ENCODE measurements at regions not wholly inside any gene's neighbourhood (a gene's known extent, or its start where the extent isn't known, plus 50 kb on each side); places are given as distances from the start of the nearest gene placed in this dataset.
"Not testable (repeated sequence)": the region's sequence is repeated elsewhere in the genome, so short reads cannot be mapped to it uniquely, and the experiment has no call there.

DNA sequence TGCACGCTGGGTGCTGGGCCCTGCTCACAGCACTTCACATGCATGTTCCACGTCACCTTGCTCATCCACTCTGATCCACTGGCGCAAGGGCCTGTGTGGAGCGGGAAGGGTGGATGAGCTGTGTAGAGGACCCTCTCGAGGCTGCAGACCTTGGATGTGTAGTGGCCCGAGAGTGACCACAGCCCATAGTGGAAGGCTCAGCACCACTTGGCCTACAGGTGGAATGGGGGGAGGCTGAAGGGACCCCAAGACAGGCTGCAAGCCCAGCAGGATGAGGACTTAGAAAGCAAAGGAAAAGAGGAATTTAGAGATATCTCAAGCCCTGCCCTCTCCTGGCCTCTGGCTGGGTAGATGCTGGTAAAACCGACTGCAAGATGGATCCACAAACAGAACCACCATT lies 175.9 kb upstream of the COPS8 start:
- DNase-seq, result no peak

DNA sequence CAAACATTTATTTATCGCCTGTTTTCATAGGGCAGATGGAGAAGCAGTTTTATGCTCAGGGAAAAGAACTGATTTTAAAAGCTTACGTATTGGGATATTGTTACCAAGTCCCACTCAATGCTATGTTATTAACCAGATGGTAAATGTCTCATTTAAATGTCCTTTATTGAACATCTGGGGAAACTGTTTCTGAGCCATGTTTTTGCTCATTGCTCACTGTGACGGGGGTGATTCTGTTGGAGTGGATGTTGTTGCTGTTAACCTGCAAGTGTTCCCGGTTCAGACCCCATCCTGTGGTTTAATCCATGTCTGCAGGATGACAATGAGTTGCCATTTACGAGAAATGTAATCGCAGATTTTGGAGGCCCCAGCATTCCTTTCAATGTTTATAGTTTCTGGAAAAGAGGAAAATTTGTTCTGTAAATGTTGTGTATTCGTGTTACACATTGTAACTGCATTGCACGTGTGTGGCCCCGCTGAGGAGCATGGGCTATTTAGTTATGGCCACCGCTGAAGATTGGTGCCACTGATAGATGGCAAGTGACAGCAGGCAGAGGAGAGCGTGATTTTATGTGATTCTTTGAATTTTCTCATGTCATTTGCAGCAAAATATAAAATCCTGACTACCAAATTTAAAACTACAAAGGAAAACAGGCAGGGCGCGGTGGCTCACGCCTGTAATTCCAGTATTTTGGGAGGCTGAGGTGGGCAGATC lies 174.8 kb upstream of the COPS8 start:
- DNase-seq, result no peak

DNA sequence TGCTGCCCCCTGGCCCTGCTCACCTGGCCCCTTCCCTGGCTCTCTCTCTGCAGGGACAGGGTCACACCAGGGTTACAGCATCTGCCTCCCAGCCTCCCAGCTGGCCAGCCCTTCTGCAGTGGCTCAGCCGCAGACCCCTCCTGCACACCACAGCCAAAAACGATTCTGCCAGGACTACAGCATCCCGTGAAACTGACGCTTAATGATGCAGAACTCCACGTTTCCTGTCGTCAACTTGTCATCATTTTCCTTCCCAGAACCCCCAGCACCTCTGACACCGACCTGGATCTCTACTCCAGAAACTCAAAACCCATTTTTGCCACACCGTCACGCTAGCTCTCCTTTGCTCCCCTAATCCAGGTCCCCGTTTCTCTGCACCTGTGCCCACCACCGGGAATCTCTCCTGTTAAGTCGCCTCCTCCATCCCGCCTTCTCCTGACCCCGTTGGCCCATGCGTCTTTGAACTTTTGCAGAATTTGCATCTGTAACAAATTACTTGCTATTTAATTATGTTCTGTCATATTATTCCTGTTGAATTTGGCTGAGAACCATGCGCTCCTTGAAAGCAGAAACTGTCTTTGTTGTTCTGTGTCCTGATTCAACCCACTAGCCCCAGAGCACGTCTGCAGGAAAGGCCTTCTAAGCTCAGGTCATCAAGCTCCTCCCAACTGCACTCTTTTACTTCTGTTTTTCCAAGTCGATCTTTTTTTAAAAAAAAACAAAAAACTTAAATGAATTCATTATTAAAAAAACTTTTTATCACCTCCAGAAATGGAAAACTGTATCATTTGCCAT lies 173.2 kb upstream of the COPS8 start:
- DNase-seq, result no peak

DNA sequence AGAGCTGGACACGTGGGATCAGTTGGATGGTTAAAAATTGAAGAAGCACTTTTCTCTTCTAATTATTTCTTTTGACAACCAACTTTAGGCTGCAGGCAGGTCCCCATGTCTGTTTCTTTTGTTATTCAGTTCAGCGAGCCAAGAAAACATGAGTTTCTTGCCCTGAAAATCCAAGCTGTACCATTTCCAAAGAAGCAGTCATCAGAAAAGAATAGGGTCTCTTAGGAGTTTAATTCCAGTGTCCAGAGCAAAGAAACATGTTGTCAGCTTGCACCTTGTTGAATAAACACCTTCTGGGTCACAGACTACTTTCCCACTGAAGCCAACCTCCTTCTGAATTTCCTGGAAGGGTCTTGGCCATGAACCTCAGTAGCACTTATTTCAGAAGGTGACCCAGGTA lies 170.5 kb upstream of the COPS8 start:
- no peak for DNase-seq

DNA sequence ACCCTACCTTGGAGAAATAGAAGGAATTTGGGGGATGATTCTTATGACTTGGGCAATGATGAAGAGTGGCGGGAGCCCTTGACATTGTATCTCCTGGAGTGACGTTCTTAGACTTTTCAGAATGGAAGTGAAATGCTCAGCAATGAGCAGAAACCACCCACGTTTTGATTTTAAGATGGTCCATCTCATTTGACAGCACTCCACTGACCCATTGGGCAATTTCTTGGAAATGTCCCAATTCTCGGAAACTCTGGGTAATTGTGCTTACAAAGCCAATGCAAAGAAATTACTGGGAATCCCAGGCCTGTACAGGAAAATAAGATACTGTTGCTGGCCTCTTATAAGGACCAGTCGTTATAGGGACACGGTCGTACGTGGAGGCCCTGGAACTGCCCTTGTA lies 170.0 kb upstream of the COPS8 start:
- no peak for DNase-seq

DNA sequence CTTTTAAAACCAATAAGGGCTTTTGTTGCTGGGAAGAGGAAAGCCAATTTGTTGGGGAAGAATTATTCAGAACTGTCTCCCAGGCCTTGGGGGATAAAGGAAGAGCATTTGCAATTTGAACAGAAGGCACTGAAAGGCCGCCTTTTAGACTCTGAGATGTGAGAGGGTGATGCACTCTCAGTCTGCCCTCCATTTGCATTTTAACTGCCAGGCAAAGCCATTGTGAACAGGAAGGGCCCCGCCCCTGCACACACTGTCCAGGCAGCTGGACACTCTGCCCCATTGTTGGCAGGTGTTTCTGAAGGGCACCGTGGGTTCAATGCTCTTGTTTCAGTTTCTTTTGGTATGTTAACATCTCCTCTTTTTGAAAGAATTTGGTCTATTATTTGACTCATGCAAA lies 169.5 kb upstream of the COPS8 start:
- no peak for DNase-seq

DNA sequence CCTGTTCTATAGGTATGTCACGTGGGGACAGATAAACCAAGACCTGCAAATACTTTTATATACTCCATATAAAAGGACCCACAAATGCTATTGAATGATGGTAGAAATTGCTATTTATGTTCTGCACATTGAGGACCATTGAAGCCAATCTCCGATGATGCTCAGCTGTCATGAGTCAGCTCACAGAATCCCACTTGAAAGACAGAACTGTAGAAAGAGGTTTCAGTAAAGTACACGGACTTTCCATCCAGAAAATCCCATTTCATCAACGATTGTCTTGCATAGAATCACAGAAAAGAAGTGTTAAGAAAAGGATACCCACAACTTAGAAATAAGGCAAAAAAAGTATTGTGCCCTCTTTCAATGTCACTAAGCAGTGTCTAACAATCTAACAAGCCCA lies 169.0 kb upstream of the COPS8 start:
- DNase-seq, result no peak

DNA sequence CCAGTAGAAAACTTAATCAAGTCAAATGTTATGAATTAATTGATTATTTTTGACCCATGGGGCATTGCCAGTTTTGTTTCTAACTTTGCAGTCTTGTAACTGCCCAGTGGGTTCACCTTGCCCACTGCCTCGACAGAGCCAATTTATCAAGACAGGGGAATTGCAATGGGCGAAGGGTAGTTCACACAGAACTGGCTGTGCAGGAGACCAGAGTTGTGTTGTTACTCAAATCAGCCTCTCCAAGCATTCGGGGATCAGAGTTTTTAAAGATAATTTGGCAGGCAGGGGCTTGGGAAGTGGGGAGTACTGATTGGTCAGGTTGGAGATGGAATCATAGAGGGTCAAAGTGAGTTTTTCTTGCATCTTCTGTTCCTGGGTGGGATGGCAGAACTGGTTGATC lies 168.5 kb upstream of the COPS8 start:
- DNase-seq, result no peak

DNA sequence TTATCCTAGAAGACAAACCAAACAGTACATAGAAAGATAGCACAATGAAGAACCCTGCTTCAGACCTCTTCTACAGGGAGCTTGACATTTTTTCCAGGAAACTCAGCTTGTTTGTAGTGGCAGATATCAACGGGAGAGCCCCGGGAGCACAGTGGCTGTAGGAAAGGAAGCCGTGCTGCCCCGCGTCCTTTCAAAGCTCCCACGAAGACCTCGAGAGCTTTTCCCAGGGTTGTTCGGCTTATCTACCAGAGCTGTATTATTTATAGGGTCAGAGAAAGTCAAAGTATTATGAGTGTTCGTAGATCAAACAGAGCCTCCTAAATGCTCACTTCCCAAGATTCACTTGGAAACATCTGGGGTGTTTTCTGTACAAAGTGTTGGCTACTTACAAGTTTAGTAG lies 167.1 kb upstream of the COPS8 start:
- DNase-seq, result no peak

DNA sequence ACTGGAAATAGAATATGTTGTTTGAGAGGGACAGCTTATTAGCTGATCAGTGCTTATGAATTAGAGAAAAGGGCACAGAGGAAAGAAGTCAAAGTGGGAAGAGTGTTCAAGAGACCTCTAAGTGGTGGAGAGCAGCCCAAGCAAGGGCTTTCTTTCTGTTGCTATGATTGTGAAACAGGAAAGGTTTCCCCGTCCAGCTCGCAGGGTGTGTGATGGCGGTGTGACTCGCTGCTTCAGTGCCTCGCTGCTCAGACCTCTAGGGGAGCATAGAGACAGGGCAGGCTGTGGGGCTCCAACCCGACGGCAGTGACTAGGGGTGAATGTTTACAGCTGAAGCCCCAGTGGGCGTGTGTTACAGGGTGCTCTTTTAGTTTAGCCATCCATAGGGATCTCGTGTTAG lies 166.5 kb upstream of the COPS8 start:
- no peak for DNase-seq

DNA sequence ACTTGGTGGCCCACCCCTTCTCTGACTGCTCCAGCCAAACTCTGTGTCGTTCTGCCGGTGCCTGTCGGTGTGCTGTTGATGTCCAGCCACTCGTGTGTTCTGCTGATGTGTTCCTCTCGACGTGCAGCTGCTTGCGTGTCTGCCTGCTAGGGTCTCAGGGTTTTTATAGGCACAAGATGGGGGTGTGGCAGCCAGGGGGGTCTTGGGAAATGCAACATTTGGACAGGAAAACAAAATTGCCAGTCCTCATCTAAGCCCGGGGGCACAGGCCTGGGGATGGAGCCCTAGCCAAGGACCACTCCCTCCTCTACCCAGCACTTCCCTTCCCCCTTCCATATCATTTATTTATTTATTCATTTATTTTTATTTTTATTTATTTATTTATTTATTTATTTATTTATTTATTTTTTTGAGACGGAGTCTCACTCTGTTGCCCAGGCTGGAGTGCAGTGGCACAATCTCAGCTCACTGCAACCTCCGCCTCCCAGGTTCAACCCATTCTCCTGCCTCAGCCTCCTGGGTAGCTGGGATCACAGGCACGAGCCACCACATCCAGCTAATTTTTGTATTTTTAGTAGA lies 165.8 kb upstream of the COPS8 start:
- not testable (repeated sequence) for DNase-seq

DNA sequence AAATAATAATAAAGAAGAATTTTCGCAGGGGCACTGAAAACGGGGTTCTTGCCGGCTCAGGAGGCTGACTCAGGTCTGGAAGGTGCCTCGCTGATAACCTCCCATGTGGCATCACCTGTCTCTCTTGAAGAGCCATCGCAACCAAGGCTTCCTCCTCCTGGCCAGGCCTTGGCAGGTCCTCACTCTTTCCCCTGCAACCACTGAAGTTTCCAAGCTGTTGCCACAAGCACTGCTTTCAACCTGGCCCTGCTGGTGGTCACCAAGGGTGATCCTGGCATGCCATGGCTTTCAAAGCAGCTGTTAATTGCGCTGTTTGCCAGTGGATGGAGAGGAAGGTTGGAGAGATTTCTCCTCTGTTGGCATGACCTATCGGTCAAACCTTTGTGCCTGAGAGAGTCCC lies 163.6 kb upstream of the COPS8 start:
- DNase-seq, result no peak

DNA sequence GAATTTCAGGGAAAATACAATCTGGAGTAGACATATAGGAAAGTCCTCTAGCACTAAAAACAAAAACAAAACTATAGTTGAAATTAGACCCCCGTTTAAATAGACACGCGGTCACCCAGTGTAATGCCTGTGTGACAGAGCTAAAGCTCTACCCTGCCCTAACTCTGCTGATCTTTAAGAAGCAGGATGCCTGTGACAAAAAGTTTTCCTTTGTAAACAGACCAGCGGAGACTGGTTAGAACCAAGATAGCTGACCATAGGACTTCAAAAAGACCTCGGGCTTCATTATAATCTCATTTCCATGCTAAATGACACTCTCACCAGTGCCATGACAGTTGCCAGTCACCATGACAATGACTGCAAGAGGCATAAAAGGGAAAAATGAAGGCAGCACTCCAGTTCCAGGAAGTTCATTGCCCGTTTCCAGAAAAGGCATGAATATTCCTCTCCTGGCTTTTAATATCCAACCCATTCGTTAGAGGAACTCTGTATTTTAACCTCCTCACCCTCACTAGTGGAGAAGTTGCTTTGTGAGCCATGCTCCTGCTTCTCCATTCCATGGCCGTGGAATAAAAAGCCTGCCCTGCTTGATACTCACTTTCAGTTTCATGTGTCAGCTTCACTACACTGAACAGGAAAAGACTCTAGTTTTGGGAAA lies 157.2 kb upstream of the COPS8 start:
- no peak for DNase-seq

DNA sequence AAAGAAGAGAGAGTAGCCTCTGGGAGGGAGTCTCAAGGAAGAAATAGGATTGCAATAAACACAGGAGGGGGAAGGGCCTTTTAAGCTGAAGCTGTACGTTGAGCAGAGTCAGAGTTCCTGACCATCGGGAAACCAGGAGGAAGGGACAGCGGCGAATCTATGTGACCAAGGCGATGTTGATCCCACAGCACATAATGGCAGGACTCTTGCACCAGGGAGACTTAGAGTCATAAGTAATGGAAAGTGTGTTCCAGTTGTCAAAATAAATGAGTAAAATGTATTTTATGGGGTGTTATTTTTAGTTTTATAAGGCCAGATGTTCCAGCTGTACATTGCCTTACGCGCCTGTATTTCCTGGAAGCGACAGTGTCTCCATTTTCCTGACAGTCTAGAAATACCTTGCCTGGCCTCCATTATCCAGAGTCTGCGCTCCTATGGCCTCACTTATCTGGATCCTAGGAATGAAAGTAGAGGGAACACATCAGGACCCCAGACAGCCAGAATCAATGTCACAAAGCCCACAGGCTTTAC lies 152.8 kb upstream of the COPS8 start:
- no peak for DNase-seq

DNA sequence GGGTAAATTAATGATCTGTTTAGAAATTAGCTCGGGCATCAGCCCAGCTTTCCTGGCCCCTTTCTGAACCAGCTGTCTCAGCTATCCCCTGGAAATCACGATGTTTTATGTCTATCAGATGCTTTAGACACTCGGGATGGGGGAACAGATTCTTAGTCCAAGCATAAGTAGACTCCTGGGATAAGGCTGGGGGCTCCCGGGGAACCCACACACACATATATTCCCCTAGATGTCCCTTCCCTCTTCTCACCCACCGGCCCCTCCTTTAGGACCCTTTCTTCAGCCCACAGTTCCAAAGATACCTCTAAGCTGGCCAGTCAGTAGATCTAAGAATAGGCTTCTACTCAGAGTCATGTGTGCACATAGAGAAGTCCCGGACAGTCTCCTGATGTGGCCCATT lies 151.5 kb upstream of the COPS8 start:
- DNase-seq, result no peak

DNA sequence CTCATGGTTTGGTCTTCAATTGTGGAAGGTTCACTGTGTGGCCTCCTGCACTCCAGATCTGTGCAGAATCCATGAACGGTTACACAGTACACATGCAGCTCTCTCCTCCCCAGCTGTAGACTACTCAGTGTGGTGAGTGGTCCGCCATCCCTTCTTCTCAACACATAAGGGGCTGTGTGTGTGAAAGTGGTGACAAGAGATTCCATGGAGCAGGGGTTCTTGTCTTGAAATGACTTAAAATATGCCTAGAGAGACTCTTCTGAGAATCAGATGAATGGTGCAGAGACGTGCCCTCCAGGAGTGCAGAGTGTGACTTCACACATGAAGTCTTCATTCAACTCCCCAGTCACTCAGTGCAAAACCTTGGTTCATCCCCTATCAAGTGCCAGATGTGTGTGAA lies 151.0 kb upstream of the COPS8 start:
- DNase-seq, result no peak

DNA sequence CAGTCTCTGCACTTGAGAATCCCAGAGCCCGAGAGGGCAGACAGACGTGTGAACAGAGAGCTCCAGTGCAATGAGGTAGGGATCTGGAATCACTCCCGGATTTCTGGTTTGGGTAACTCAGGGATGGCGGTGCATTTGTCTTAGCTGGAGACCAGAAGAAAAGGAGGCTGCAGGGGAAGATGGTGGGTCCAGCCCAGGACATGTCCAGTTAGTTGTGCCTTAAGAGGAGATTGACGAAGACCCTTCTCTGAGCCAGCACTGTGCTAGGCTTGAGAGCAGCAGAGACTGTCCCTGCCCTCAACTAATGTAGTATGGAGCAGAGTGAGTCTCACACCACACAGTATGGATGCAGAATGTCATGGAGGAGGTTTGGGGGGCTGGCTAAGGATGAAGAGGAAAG lies 150.6 kb upstream of the COPS8 start:
- no peak for DNase-seq

DNA sequence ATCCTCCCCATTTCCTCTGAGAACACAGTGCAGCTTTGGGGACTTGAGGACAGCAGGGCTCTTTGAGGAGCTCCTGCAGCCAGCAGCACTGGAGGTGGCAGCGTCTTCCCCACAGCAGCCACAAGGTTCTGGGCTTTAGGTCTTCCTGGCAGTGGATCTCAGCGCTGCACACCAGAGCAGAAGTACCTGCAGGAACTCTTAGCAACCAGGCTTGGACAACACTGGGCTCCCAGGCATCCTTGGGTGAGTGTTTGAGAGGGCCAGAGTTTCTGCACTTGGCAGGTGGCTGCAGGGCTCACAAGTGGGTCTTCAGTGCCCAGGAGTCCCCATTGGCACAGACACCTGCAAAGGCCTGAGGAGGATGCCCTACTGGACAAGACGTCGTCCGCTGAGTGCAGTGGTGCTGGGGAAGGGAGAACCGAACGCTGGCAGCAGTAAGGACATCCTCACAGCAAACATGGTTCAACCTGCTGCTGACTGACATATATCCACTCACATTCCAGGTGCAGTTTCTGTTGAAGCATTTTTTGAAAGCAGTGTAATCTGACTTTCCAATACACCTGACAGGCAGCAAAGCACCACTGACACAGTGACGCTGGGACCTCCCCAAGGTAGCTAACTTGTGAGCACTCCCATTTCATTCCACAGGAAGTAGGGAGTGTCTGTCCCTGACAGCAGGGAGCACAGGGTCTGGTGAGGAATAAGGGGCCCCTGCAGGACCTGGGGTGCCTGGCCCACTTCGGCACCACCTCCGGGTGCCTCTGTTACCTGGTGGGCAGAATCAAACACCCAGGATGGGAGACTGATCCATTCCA lies 149.9 kb upstream of the COPS8 start:
- DNase-seq, result no peak

DNA sequence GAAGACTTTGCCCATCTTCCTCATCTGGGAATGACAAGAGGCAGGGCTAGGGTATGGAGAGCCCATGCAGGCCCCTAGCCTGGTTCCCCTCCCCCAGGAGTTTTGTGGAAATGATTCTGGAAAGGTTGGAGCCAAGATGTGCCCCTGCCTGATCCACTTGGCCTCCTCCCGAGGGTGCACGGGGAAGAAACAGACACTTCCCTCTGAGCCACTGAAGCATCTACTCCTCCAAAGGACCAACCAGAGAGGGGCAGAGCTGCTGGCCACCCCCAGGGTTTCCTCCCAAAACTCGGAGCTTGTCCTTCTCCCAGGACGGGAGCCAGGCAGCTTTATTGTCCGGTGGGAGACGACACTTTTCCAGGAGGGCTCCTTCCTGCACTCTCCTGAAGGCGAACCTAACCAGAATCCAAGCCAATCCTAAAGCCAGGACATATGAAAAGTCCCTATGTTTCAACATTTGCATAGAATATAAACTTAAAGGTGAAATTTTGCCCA lies 149.2 kb upstream of the COPS8 start:
- DNase-seq, result no peak

DNA sequence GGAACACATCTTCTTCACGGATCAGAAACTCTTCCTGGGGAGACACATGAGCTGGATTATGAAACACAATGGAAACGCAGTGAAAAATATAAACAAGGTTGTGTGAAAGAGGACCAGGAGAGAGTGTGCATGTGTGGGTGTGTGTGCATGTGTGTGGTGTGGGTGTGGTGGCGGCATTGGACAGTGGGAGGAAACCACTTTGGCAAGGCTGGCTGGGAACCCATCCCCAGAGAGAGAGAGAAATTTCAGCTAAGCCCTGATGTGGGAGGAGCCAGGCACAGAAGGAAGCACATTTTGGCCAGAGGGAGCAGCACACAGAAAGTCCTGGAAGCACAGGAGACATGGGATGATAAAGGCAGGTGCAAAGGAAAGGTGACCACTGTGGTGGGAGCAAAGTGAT lies 147.6 kb upstream of the COPS8 start:
- DNase-seq, result no peak

DNA sequence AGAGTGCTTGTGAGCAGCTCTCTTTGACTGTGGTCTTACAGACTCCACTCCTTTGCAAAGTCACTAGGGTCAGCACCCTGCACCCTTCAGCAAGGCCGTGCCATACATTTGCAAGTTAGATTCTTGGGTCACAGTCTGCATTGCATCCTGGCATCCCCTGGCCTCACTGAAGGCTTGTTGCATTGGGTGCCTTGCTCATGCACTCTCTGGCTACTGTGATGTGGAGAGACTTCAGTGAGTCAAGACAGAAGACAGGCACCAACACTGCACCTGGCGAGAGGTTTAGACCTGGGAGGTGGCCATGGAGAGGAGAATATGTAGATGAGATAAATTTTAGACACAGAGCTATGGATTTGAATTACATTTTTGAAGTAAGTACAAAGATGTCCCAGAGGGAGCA lies 146.4 kb upstream of the COPS8 start:
- DNase-seq, result no peak

DNA sequence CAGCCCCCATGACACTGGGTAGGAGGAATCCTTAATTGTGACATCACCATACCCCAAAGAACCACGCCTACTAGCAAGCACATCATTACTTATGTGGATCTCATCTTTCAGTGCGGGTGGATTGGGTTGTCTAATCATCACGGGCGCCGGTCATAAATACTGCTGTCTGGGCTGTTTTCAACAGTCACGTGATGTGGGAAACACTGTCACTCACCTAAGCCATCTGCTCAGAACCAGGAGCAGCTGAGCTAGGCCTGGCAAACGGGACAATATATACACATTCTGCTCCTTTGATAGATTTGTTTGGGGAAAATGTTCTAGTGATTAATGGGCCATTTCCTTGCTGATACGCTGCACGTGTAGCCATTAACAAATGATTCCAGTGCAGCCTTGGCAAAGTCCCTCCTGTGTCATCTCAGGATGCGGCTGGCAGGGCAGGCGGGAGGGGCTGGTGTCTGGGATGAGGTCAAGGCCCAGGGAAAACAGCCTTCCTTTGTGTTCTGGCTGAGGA lies 145.9 kb upstream of the COPS8 start:
- DNase-seq, result no peak

Measured in NCI-H345 (cell line).